PFSK-1 (cell line): ENCODE measurements at regions not wholly inside any gene's neighbourhood (a gene's known extent, or its start where the extent isn't known, plus 50 kb on each side); places are given as distances from the start of the nearest gene placed in this dataset.

Experiments
- FOXP2 ChIP-seq: optimal IDR thresholded peaks from 2 replicates; pipeline ENCODE3; 2011; ENCODE audit warnings: borderline replicate concordance, control low read depth, inconsistent platforms; ENCODE audit not compliant: insufficient read depth; ENCODE audit errors: extremely low read length, extremely low read depth
- POLR2AphosphoS5 ChIP-seq: IDR thresholded peaks from 2 replicates; pipeline ENCODE4 v1.6.1; 2012; ENCODE audit warnings: low read depth, mild to moderate bottlenecking, control low read depth, low read length, moderate library complexity
- REST ChIP-seq, 2 experiments: IDR thresholded peaks; 2 replicates each; pipeline versions ENCODE4 v1.6.1 to v1.8.0; 2011 to 2012; ENCODE audit warnings: low read depth in 2 of 2, low read length in 2 of 2, control low read depth in 1 of 2, inconsistent platforms in 1 of 2, mild to moderate bottlenecking in 1 of 2, moderate library complexity in 1 of 2; ENCODE audit not compliant: insufficient read depth in 1 of 2
- SIN3A ChIP-seq: IDR thresholded peaks from 2 replicates; pipeline ENCODE4 v1.6.1; 2012; ENCODE audit warnings: mild to moderate bottlenecking, low read length, moderate library complexity, borderline replicate concordance; ENCODE audit not compliant: insufficient read depth
- TAF1 ChIP-seq: IDR thresholded peaks from 2 replicates; pipeline ENCODE4 v1.6.1; 2012; ENCODE audit warnings: low read length, control low read depth, borderline replicate concordance; ENCODE audit not compliant: insufficient read depth

- no peak for TF ChIP-seq REST (IDR thresholded peaks at IDR 0.05; ENCODE audit: insufficient read depth in 1 of 2, low read depth in 2 of 2, low read length in 2 of 2)
Observed at GRCh38 chr12:114765960-114766691, 82.2 kb upstream of the TBX3 start.

GRCh38 chr12:114764510-114764909 lies 80.5 kb upstream of the TBX3 start:
- TF ChIP-seq TAF1: no peak

- TF ChIP-seq REST (IDR thresholded peaks at IDR 0.05; ENCODE audit: insufficient read depth in 1 of 2, low read depth in 2 of 2, low read length in 2 of 2) (no peak), FOXP2 (peak; percentile 38), TAF1 (no peak)
Observed at GRCh38 chr12:114762490-114763110, 78.6 kb upstream of the TBX3 start.

- TF ChIP-seq TAF1: no peak
- TF ChIP-seq POLR2AphosphoS5: no peak
- TF ChIP-seq REST (IDR thresholded peaks at IDR 0.05; ENCODE audit: insufficient read depth in 1 of 2, low read depth in 2 of 2, low read length in 2 of 2): no peak
- no peak for TF ChIP-seq SIN3A
- no peak for TF ChIP-seq FOXP2
Observed at GRCh38 chr12:114760151-114760877, 76.3 kb upstream of the TBX3 start.

GRCh38 chr12:114759635-114760034 lies 75.7 kb upstream of the TBX3 start:
- TF ChIP-seq SIN3A (no peak), POLR2AphosphoS5 (no peak), REST (IDR thresholded peaks at IDR 0.05; ENCODE audit: insufficient read depth in 1 of 2, low read depth in 2 of 2, low read length in 2 of 2) (no peak), FOXP2 (no peak), TAF1 (no peak)
